GM23248 (cell line): ENCODE measurements at regions not wholly inside any gene's neighbourhood (a gene's known extent, or its start where the extent isn't known, plus 50 kb on each side); places are given as distances from the start of the nearest gene placed in this dataset.

Source experiments
- EZH2 ChIP-seq: fragments of 200-600 bp; sonication (generic); IDR thresholded peaks from 2 replicates; pipeline ENCODE4 v1.6.1; 2018; ENCODE audit warnings: antibody characterized with exemption, mild to moderate bottlenecking; ENCODE audit not compliant: insufficient read depth, poor library complexity, severe bottlenecking
- EZH2phosphoT487 ChIP-seq: fragments of 200-600 bp; sonication (generic); IDR thresholded peaks from 2 replicates; pipeline ENCODE4 v1.6.1; 2018; ENCODE audit warnings: antibody characterized with exemption, moderate library complexity, mild to moderate bottlenecking, low read depth; ENCODE audit not compliant: insufficient read depth

- TF ChIP-seq EZH2 (no peak), EZH2phosphoT487 (no peak)
Observed at GRCh38 chr11:79720115-79720514, 279.3 kb upstream of the TENM4 start.
